Mesendoderm (in vitro differentiated cells): ENCODE measurements at regions not wholly inside any gene's neighbourhood (a gene's known extent, or its start where the extent isn't known, plus 50 kb on each side); places are given as distances from the start of the nearest gene placed in this dataset.
A peak's percentile ranks its signal among the peaks of the same experiment; 100 is the strongest.

Experiments
- DNase-seq: peaks from one replicate; pipeline ENCODE4 v3.0.0; 2013
- H2AK5ac ChIP-seq: 2 replicates; pipeline ENCODE4 v1.6.1; 2013; ENCODE audit warnings: low read length, inconsistent platforms
- H2BK120ac ChIP-seq: 2 replicates; pipeline ENCODE4 v1.6.1; 2013; ENCODE audit warnings: low read depth, mild to moderate bottlenecking, low read length, moderate library complexity, mixed read lengths
- H2BK15ac ChIP-seq: replicated peaks from 2 replicates; pipeline ENCODE4 v1.6.1; 2013; ENCODE audit warnings: low read depth, mild to moderate bottlenecking, moderate library complexity
- H2BK5ac ChIP-seq: 2 replicates; pipeline ENCODE4 v1.6.1; 2013; ENCODE audit warnings: low read length, inconsistent platforms
- H3K18ac ChIP-seq: 2 replicates; pipeline ENCODE4 v1.6.1; 2013; ENCODE audit warnings: mild to moderate bottlenecking, low read length, mixed read lengths
- H3K23ac ChIP-seq: one replicate; pipeline ENCODE4 v1.6.1; 2013; ENCODE audit warnings: low read length
- H3K27ac ChIP-seq: 2 replicates; pipeline ENCODE4 v1.5.1; 2013; ENCODE audit warnings: low read depth, mild to moderate bottlenecking, inconsistent platforms, low read length, moderate library complexity
- H3K27me3 ChIP-seq: 2 replicates; pipeline ENCODE4 v1.6.1; 2013; ENCODE audit warnings: low read length, control low read depth, mild to moderate bottlenecking, inconsistent platforms; ENCODE audit not compliant: insufficient read depth, poor library complexity
- H3K36me3 ChIP-seq: 2 replicates; pipeline ENCODE4 v1.6.1; 2013; ENCODE audit warnings: low read length, inconsistent platforms; ENCODE audit not compliant: control insufficient read depth, insufficient read depth
- H3K4ac ChIP-seq: one replicate; pipeline ENCODE4 v1.6.1; 2013; ENCODE audit warnings: low read depth, mild to moderate bottlenecking, low read length, moderate library complexity
- H3K4me1 ChIP-seq: 2 replicates; pipeline ENCODE4 v1.6.1; 2013; ENCODE audit warnings: low read depth, low read length, inconsistent platforms; ENCODE audit not compliant: control insufficient read depth
- H3K4me2 ChIP-seq: 2 replicates; pipeline ENCODE4 v1.6.1; 2013; ENCODE audit warnings: low read length
- H3K4me3 ChIP-seq: 2 replicates; pipeline ENCODE4 v1.5.1; 2013; ENCODE audit warnings: mild to moderate bottlenecking, low read length
- H3K56ac ChIP-seq: one replicate; pipeline ENCODE4 v1.6.1; 2013; ENCODE audit warnings: low read length
- H3K79me1 ChIP-seq: 2 replicates; pipeline ENCODE4 v1.6.1; 2013; ENCODE audit warnings: low read length, inconsistent platforms
- H3K79me2 ChIP-seq: 2 replicates; pipeline ENCODE4 v1.6.1; 2013; ENCODE audit warnings: mild to moderate bottlenecking, low read length; ENCODE audit not compliant: control insufficient read depth, insufficient read depth
- H3K9ac ChIP-seq: 2 replicates; pipeline ENCODE4 v1.6.1; 2013; ENCODE audit warnings: low read length, inconsistent platforms
- H4K5ac ChIP-seq: one replicate; pipeline ENCODE4 v1.6.1; 2013; ENCODE audit warnings: low read length
- H4K8ac ChIP-seq: one replicate; pipeline ENCODE4 v1.6.1; 2013; ENCODE audit warnings: low read depth, mild to moderate bottlenecking, control low read depth, low read length, moderate library complexity
- WGBS: extraction: QIAGEN DNeasy Blood & Tissue Kit; methylation state at CpG from one replicate; pipeline ENCODE4 v1.1.7; 2013; ENCODE audit warnings: low lambda C conversion rate, missing lambda C conversion rate; ENCODE audit not compliant: insufficient coverage; ENCODE audit errors: extremely low coverage; 5-methylcytosine and 5-hydroxymethylcytosine counted together

DNA sequence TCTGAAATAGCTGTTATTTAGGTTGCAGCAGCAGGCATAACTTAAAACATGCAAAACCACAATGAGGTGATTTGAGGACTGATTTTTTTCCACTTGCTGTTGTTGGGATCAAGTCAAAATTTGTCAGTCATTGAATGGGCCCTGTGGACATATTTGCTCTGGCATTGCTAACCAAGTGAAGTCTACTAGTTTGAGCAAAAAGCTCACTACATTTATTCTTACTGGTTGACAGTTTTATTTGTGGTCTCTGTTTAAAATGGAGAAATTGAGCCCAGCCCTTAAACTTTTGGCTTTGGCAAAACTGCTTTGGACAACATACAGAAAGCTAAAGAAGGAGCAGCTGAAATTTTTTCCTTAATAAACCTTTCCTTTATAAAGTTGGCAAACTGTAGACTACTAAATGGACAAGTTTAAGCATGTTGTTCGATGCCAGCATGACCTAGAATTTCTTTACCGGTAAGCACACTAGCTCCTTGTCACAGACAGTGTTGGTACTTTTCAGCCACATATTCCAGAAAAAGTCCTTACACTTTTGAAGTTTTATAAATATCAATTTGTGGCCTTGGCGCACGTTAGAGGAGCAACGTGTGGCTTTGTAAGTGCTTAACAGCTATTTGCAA, 234.6 kb downstream of the USP25 start:
- no peak for DNase-seq
- no peak overlapping the region for H3K27ac ChIP-seq
- WGBS = no CpG with 5 or more reads among the region's 5 CpGs

DNA sequence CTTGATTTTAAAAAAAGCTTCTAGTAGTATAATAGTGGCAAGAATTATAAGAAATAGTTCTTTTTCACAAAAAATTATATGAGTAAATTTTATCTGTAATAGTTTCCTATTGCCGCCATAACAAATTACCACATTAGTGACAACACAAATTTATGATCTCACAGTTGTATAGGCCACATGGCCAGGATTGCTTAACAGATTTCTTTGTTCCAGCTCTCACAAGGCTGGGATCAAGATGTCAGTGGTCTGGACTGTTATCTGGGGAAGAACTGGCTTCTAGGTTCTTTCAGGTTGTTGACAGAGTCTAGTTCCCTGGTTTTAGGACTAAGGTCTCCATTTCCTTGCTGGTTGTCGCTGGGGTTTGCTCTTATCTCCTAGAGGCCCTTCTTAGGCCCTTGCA, 236.4 kb downstream of the USP25 start:
- H3K27me3 ChIP-seq = no peaks in the 10 kb centered on the region
- no peak overlapping the region for H4K5ac ChIP-seq
- H3K79me1 ChIP-seq = no peaks in the 10 kb centered on the region
- H2BK15ac ChIP-seq = no peak overlapping the region
- no peaks in the 10 kb centered on the region for H3K36me3 ChIP-seq
- no CpG with 5 or more reads among the region's 2 CpGs for WGBS
- no peak overlapping the region for H3K23ac ChIP-seq
- H3K79me2 ChIP-seq = no peaks in the 10 kb centered on the region
- no peaks in the 10 kb centered on the region for H3K4me1 ChIP-seq
- DNase-seq = peak; percentile 35
- no peak overlapping the region for H2AK5ac ChIP-seq
- H3K4ac ChIP-seq = no peak overlapping the region
- H3K9ac ChIP-seq = no peak overlapping the region
- no peak overlapping the region for H2BK120ac ChIP-seq
- H3K56ac ChIP-seq = no peak overlapping the region
- no peak overlapping the region for H3K4me3 ChIP-seq
- no peak overlapping the region for H3K18ac ChIP-seq
- no peak overlapping the region for H3K27ac ChIP-seq
- no peak overlapping the region for H3K4me2 ChIP-seq
- no peak overlapping the region for H2BK5ac ChIP-seq
- H4K8ac ChIP-seq = no peak overlapping the region

More for the DNA sequence above, 234.6 kb downstream of the USP25 start:
- no peaks in the 10 kb centered on the region for H3K79me1 ChIP-seq
- H3K18ac ChIP-seq = no peak overlapping the region
- H3K56ac ChIP-seq = no peak overlapping the region
- H2BK5ac ChIP-seq = no peak overlapping the region
- no peak overlapping the region for H3K4me3 ChIP-seq
- no peak overlapping the region for H4K5ac ChIP-seq
- no peak overlapping the region for H2AK5ac ChIP-seq
- no peak overlapping the region for H4K8ac ChIP-seq
- no peak overlapping the region for H2BK15ac ChIP-seq
- H3K79me2 ChIP-seq = no peaks in the 10 kb centered on the region
- H3K27me3 ChIP-seq = no peaks in the 10 kb centered on the region
- no peak overlapping the region for H3K23ac ChIP-seq
- no peaks in the 10 kb centered on the region for H3K36me3 ChIP-seq
- no peaks in the 10 kb centered on the region for H3K4me1 ChIP-seq
- no peak overlapping the region for H3K9ac ChIP-seq
- H3K4ac ChIP-seq = no peak overlapping the region
- H3K4me2 ChIP-seq = no peak overlapping the region
- H2BK120ac ChIP-seq = no peak overlapping the region

DNA sequence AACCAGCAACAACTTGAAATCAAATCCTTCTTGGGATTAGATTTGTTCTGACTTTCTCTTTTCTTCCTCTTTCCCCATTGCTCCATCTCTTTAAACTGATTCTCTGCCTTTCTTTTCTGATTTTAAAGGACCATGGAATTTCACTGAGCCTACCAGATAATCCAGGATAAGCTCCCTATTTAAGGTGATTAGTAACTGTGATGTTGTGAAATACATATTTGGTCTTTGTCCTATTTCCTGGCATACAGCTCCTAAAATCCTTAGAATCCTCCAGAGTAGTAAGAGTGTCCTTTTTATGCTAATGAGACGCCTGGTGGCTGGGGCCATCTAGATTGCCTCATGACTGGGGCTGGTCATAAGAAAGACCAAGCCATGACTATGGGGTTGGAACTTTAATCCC, 236.9 kb downstream of the USP25 start:
- Histone ChIP-seq H2BK5ac (no peak overlapping the region), H3K79me1 (no peaks in the 10 kb centered on the region), H3K4ac (no peak overlapping the region), H3K4me1 (no peaks in the 10 kb centered on the region), H3K23ac (no peak overlapping the region), H3K9ac (no peak overlapping the region), H3K27ac (no peak overlapping the region), H3K56ac (no peak overlapping the region), H2AK5ac (no peak overlapping the region), H3K79me2 (no peaks in the 10 kb centered on the region), H4K5ac (no peak overlapping the region), H2BK120ac (no peak overlapping the region), H3K27me3 (no peaks in the 10 kb centered on the region), H3K36me3 (no peaks in the 10 kb centered on the region), H4K8ac (no peak overlapping the region), H3K4me2 (no peak overlapping the region), H3K4me3 (no peak overlapping the region), H3K18ac (no peak overlapping the region), H2BK15ac (no peak overlapping the region)
- DNase-seq = no peak
- WGBS = no CpG with 5 or more reads among the region's 1 CpG

DNA sequence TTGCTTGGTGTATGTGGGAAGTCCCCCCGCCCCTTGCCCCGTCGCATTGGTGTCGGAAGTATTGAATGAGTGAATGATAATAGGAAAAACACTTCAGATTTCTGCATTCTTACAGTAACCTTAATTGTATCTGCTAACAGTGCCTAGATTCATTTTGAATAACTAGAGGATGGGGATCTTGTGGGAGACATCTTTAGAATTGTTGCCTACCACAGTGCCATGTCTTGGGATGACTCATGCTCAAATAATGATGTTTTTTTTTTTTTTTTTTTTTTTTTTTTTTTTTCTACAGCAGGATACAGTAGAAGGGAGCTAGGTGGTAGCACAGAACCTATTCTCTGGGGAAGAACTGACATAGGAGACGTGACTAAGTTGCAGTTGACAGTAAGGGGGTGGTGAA, 237.9 kb downstream of the USP25 start:
- no peak overlapping the region for H4K8ac ChIP-seq
- peak overlapping the region; percentile 45 for H3K18ac ChIP-seq
- H2BK15ac ChIP-seq = no peak overlapping the region
- no peaks in the 10 kb centered on the region for H3K79me2 ChIP-seq
- H2BK120ac ChIP-seq = no peak overlapping the region
- no peak overlapping the region for H3K23ac ChIP-seq
- H3K27me3 ChIP-seq = no peaks in the 10 kb centered on the region
- no peak overlapping the region for H4K5ac ChIP-seq
- no peak overlapping the region for H2AK5ac ChIP-seq
- no peak overlapping the region for H3K4me2 ChIP-seq
- no peak overlapping the region for H3K4me3 ChIP-seq
- no peaks in the 10 kb centered on the region for H3K4me1 ChIP-seq
- no peak overlapping the region for H3K9ac ChIP-seq
- no peaks in the 10 kb centered on the region for H3K36me3 ChIP-seq
- H3K56ac ChIP-seq = no peak overlapping the region
- no peaks in the 10 kb centered on the region for H3K79me1 ChIP-seq
- peak; percentile 48 for DNase-seq
- no peak overlapping the region for H3K27ac ChIP-seq
- no peak overlapping the region for H2BK5ac ChIP-seq
- no peak overlapping the region for H3K4ac ChIP-seq
- no CpG with 5 or more reads among the region's 5 CpGs for WGBS

- H3K9ac ChIP-seq = no peak overlapping the region
- H2BK15ac ChIP-seq = no peak overlapping the region
- H4K5ac ChIP-seq = no peak overlapping the region
- H3K4me3 ChIP-seq = no peak overlapping the region
- no peak overlapping the region for H2BK120ac ChIP-seq
- no peak overlapping the region for H4K8ac ChIP-seq
- H3K79me2 ChIP-seq = no peaks in the 10 kb centered on the region
- H2AK5ac ChIP-seq = no peak overlapping the region
- no peaks in the 10 kb centered on the region for H3K79me1 ChIP-seq
- H3K56ac ChIP-seq = no peak overlapping the region
- H3K27me3 ChIP-seq = no peaks in the 10 kb centered on the region
- H3K23ac ChIP-seq = no peak overlapping the region
- no peaks in the 10 kb centered on the region for H3K4me1 ChIP-seq
- no peak overlapping the region for H3K27ac ChIP-seq
- no peak overlapping the region for H2BK5ac ChIP-seq
- H3K36me3 ChIP-seq = no peaks in the 10 kb centered on the region
- DNase-seq = no peak
- H3K4me2 ChIP-seq = no peak overlapping the region
- no peak overlapping the region for H3K4ac ChIP-seq
- no peak overlapping the region for H3K18ac ChIP-seq
- no CpG with 5 or more reads among the region's 1 CpG for WGBS
These were observed 239.1 kb downstream of the USP25 start for GRCh38 chr21:15968776-15969310.

DNA sequence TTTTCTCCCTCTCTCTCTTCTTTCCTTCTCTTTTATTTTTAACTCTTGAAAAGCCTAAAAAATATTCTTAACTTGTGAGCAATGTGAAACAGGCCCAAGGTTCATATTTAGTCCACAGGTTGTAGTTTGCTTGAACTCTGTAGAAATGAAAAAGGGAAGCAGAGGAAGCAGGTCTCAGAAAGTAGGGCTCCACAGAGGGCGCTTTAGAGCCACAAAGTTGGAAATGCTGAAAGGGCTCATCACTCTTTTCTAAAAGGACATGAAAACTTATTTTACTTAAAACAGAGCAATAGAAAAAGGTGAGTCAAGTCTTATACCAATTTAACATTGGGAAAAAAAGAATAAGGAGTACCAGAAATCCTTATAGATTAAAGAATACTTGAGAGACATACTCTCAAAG, 247.0 kb downstream of the USP25 start:
- no peak overlapping the region for H3K27ac ChIP-seq
- no peak overlapping the region for H3K23ac ChIP-seq
- no peaks in the 10 kb centered on the region for H3K79me1 ChIP-seq
- no peaks in the 10 kb centered on the region for H3K36me3 ChIP-seq
- H3K9ac ChIP-seq = no peak overlapping the region
- no peak overlapping the region for H3K4me2 ChIP-seq
- DNase-seq = peak; percentile 53
- no peak overlapping the region for H4K8ac ChIP-seq
- no peak overlapping the region for H3K4me3 ChIP-seq
- H2AK5ac ChIP-seq = no peak overlapping the region
- no peaks in the 10 kb centered on the region for H3K79me2 ChIP-seq
- no peak overlapping the region for H4K5ac ChIP-seq
- H3K4ac ChIP-seq = no peak overlapping the region
- H2BK120ac ChIP-seq = no peak overlapping the region
- WGBS = no CpG with 5 or more reads among the region's 1 CpG
- no peaks in the 10 kb centered on the region for H3K27me3 ChIP-seq
- H3K56ac ChIP-seq = no peak overlapping the region
- H2BK5ac ChIP-seq = no peak overlapping the region
- H3K18ac ChIP-seq = no peak overlapping the region
- no peak overlapping the region for H2BK15ac ChIP-seq
- H3K4me1 ChIP-seq = peaks cover 2% of the 10 kb centered on the region
